Hepatocyte (in vitro differentiated cells): ENCODE measurements at regions not wholly inside any gene's neighbourhood (a gene's known extent, or its start where the extent isn't known, plus 50 kb on each side); places are given as distances from the start of the nearest gene placed in this dataset.

Experiments
- DNase-seq: peaks from one replicate; pipeline ENCODE4 v3.0.0-alpha.2; 2016; ENCODE audit warnings: low spot score
- H2AFZ ChIP-seq: fragments of 200-600 bp; sonication (generic); 2 replicates; pipeline ENCODE4 v1.6.0; 2016; ENCODE audit warnings: antibody characterized with exemption, mild to moderate bottlenecking
- H3K27ac ChIP-seq: fragments of 200-600 bp; sonication (generic); 2 replicates; pipeline ENCODE4 v1.5.1; 2016; ENCODE audit warnings: mild to moderate bottlenecking
- H3K27me3 ChIP-seq: fragments of 200-600 bp; sonication (generic); 2 replicates; pipeline ENCODE4 v1.6.1; 2016
- H3K36me3 ChIP-seq: fragments of 200-600 bp; sonication (generic); replicated peaks from 2 replicates; pipeline ENCODE4 v1.5.1; 2016; ENCODE audit warnings: low read depth; ENCODE audit not compliant: insufficient read depth
- H3K4me1 ChIP-seq: fragments of 200-600 bp; sonication (generic); 2 replicates; pipeline ENCODE4 v1.5.1; 2016; ENCODE audit warnings: mild to moderate bottlenecking, moderate library complexity; ENCODE audit not compliant: insufficient read depth
- H3K4me2 ChIP-seq: fragments of 200-600 bp; sonication (generic); 2 replicates; pipeline ENCODE4 v1.6.0; 2016
- H3K4me3 ChIP-seq: fragments of 200-600 bp; sonication (generic); 2 replicates; pipeline ENCODE4 v1.5.1; 2016; ENCODE audit warnings: mild to moderate bottlenecking
- H3K79me2 ChIP-seq: fragments of 200-600 bp; sonication (generic); 2 replicates; pipeline ENCODE4 v1.6.0; 2017; ENCODE audit warnings: mild to moderate bottlenecking
- H3K9me2 ChIP-seq: fragments of 200-600 bp; sonication (generic); replicated peaks from 2 replicates; pipeline ENCODE4 v1.6.0; 2017; ENCODE audit warnings: mild to moderate bottlenecking; ENCODE audit not compliant: insufficient read depth
- H3K9me3 ChIP-seq: fragments of 200-600 bp; sonication (generic); 2 replicates; pipeline ENCODE4 v1.5.1; 2016; ENCODE audit warnings: low read depth, mild to moderate bottlenecking
- H4K20me1 ChIP-seq: fragments of 200-600 bp; sonication (generic); 2 replicates; pipeline ENCODE4 v1.6.0; 2016; ENCODE audit warnings: mild to moderate bottlenecking; ENCODE audit not compliant: insufficient read depth, poor library complexity, severe bottlenecking
- CTCF ChIP-seq: fragments of 200-600 bp; sonication (generic); IDR thresholded peaks from 2 replicates; pipeline ENCODE4 v1.5.1; 2016; ENCODE audit warnings: antibody characterized with exemption, mild to moderate bottlenecking; ENCODE audit not compliant: poor library complexity
- EZH2 ChIP-seq: fragments of 200-600 bp; sonication (generic); IDR thresholded peaks from 2 replicates; pipeline ENCODE4 v1.6.1; 2016; ENCODE audit warnings: antibody characterized with exemption, mild to moderate bottlenecking, borderline replicate concordance
- EZH2phosphoT487 ChIP-seq: fragments of 200-600 bp; sonication (generic); IDR thresholded peaks from one replicate; pipeline ENCODE4 v1.6.1; 2018; ENCODE audit warnings: antibody characterized with exemption, mild to moderate bottlenecking, low read depth, moderate library complexity; ENCODE audit not compliant: unreplicated experiment, severe bottlenecking
- WGBS: methylation state at CpG from one replicate; pipeline ENCODE4 v1.1.6; 2016; ENCODE audit warnings: low lambda C conversion rate; ENCODE audit errors: missing lambda C conversion rate; 5-methylcytosine and 5-hydroxymethylcytosine counted together

- Histone ChIP-seq H4K20me1 (no peaks in the 10 kb centered on the region), H3K9me2 (no peaks in the 10 kb centered on the region), H3K36me3 (no peaks in the 10 kb centered on the region), H3K27me3 (no peaks in the 10 kb centered on the region), H3K79me2 (no peaks in the 10 kb centered on the region), H3K9me3 (no peaks in the 10 kb centered on the region), H3K4me3 (no peak overlapping the region), H3K4me1 (no peaks in the 10 kb centered on the region), H3K27ac (no peak overlapping the region), H3K4me2 (no peak overlapping the region), H2AFZ (no peak overlapping the region)
- WGBS = 73% methylated on average over 5 of the region's 5 CpGs
- DNase-seq = no peak
- no peak for TF ChIP-seq CTCF
- no peak for TF ChIP-seq EZH2
- no peak for TF ChIP-seq EZH2phosphoT487
Measured at GRCh38 chr3:81105789-81106488, 655.5 kb downstream of the GBE1 start.

- H3K9me3 ChIP-seq = no peaks in the 10 kb centered on the region
- no peak for DNase-seq
- H3K79me2 ChIP-seq = no peaks in the 10 kb centered on the region
- H3K27ac ChIP-seq = no peak overlapping the region
- no peaks in the 10 kb centered on the region for H3K36me3 ChIP-seq
- WGBS = 91% methylated on average over 2 of the region's 2 CpGs
- H3K4me2 ChIP-seq = no peak overlapping the region
- TF ChIP-seq EZH2 (no peak), EZH2phosphoT487 (no peak), CTCF (no peak)
- H4K20me1 ChIP-seq = no peaks in the 10 kb centered on the region
- H3K4me1 ChIP-seq = no peaks in the 10 kb centered on the region
- no peaks in the 10 kb centered on the region for H3K9me2 ChIP-seq
- H3K4me3 ChIP-seq = no peak overlapping the region
- H2AFZ ChIP-seq = no peak overlapping the region
- H3K27me3 ChIP-seq = no peaks in the 10 kb centered on the region
Measured at GRCh38 chr3:81105206-81105605, 656.2 kb downstream of the GBE1 start.

GRCh38 chr3:81097889-81098288 is 663.6 kb downstream of the GBE1 start:
- Histone ChIP-seq H3K9me3 (no peaks in the 10 kb centered on the region), H4K20me1 (no peaks in the 10 kb centered on the region), H3K27me3 (no peaks in the 10 kb centered on the region), H3K4me2 (no peak overlapping the region), H2AFZ (no peak overlapping the region), H3K36me3 (no peaks in the 10 kb centered on the region), H3K27ac (no peak overlapping the region), H3K9me2 (no peaks in the 10 kb centered on the region), H3K4me1 (no peaks in the 10 kb centered on the region), H3K79me2 (no peaks in the 10 kb centered on the region), H3K4me3 (no peak overlapping the region)
- DNase-seq = no peak
- no peak for TF ChIP-seq EZH2phosphoT487
- no peak for TF ChIP-seq CTCF
- no peak for TF ChIP-seq EZH2
- 57% methylated on average over 1 of the region's 1 CpG for WGBS

GRCh38 chr3:81095956-81096355 is 665.5 kb downstream of the GBE1 start:
- no peak for TF ChIP-seq CTCF
- no peak for TF ChIP-seq EZH2
- no peak for TF ChIP-seq EZH2phosphoT487
- Histone ChIP-seq H3K36me3 (no peaks in the 10 kb centered on the region), H3K4me1 (no peaks in the 10 kb centered on the region), H2AFZ (no peak overlapping the region), H3K27ac (no peak overlapping the region), H3K79me2 (no peaks in the 10 kb centered on the region), H3K4me2 (no peak overlapping the region), H3K9me2 (no peaks in the 10 kb centered on the region), H3K27me3 (no peaks in the 10 kb centered on the region), H3K4me3 (no peak overlapping the region), H4K20me1 (no peaks in the 10 kb centered on the region), H3K9me3 (no peaks in the 10 kb centered on the region)
- WGBS = 72% methylated on average over 5 of the region's 5 CpGs
- no peak for DNase-seq
